ENCODE measurements at regions not wholly inside any gene's neighbourhood (a gene's known extent, or its start where the extent isn't known, plus 50 kb on each side); places are given as distances from the start of the nearest gene placed in this dataset.
"Not testable (repeated sequence)": the region's sequence is repeated elsewhere in the genome, so short reads cannot be mapped to it uniquely, and the experiment has no call there.

DNA sequence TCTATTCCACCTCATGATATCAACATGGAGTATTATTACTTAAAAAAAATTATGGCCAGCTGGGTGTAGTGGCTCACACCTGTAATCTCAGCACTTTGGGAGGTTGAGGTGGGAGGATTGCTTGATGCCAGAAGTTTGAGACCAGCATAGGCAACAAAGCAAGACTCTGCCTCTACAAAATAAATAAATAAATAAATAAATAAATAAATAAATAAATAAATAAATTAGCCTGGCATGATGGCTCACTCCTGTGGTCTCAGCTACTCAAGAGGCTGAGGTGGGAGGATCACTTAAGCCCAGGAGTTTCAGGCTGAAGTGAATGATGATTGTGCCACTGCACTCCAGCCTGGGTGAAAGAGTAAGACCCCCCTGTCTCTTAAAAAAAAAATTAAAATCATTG lies 350.8 kb downstream of the VRK1 start:
- not testable (repeated sequence) for H3K27ac ChIP-seq (ENCODE audit: low read length); H3K9me3 ChIP-seq (ENCODE audit: control insufficient read depth in 1 of 2, low read length in 2 of 2); H3K36me3 ChIP-seq (ENCODE audit: control insufficient read depth in 1 of 2, insufficient read depth in 2 of 2, low read length in 2 of 2); H3K27me3 ChIP-seq (ENCODE audit: low read depth, low read length); H3K4me1 ChIP-seq (ENCODE audit: control insufficient read depth in 1 of 2, insufficient read depth in 2 of 2, low read length in 2 of 2); H3K4me3 ChIP-seq (ENCODE audit: low read depth in 1 of 2, low read length in 2 of 2)

DNA sequence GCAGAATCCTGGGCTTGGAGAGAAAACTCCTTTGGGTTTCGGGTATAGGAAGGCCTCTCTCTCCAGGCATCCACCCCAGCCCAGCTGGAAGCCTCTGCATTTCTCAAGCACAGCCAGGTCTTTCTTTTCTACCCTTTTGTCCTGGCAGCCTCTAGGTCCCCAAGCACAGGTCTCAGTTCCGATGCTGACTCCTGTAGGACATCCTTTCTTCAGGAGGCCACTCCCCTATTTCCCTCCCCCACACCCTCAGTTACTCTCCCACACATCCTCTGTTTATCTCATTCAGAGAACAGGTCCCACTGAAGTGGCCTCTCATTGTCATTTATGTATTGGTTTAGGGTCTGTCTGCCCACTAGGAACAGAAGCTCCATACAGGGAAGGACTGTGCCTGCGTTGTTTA lies 352.6 kb downstream of the VRK1 start:
- Histone ChIP-seq H3K9me3 (ENCODE audit: control insufficient read depth in 1 of 2, low read length in 2 of 2) (no peaks in the 10 kb centered on the region), H3K27me3 (ENCODE audit: low read depth, low read length) (no peaks in the 10 kb centered on the region), H3K27ac (ENCODE audit: low read length) (no peak overlapping the region)

DNA sequence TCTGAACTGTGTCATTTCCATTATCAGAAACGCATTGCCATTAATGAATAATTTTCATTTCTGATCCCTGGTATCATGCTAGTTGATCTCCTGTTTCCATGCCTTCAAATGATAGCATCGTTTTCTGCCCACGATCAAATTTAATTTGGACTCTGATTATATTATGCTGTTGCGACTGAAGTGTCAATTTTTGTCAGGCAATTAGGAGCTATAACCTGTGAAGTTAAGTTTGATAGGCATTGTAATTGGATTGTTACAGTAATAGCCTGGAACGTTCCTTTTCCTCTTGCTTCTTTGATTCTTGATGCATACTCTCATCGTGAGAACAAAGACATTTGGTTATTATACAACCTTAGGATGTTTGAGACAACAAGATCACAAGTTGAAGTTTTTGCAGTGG lies 356.3 kb downstream of the VRK1 start:
- H3K9me3 ChIP-seq (ENCODE audit: control insufficient read depth in 1 of 2, low read length in 2 of 2) = peaks cover 0 to 2% of the 10 kb centered on the region in 2 donors
- H3K4me3 ChIP-seq (ENCODE audit: low read depth in 1 of 2, low read length in 2 of 2) = no peak overlapping the region

More for the DNA sequence above, 352.6 kb downstream of the VRK1 start:
- Histone ChIP-seq H3K4me3 (ENCODE audit: low read depth in 1 of 2, low read length in 2 of 2) (no peak overlapping the region), H3K36me3 (ENCODE audit: control insufficient read depth in 1 of 2, insufficient read depth in 2 of 2, low read length in 2 of 2) (no peaks in the 10 kb centered on the region), H3K4me1 (ENCODE audit: control insufficient read depth in 1 of 2, insufficient read depth in 2 of 2, low read length in 2 of 2) (no peaks in the 10 kb centered on the region)

DNA sequence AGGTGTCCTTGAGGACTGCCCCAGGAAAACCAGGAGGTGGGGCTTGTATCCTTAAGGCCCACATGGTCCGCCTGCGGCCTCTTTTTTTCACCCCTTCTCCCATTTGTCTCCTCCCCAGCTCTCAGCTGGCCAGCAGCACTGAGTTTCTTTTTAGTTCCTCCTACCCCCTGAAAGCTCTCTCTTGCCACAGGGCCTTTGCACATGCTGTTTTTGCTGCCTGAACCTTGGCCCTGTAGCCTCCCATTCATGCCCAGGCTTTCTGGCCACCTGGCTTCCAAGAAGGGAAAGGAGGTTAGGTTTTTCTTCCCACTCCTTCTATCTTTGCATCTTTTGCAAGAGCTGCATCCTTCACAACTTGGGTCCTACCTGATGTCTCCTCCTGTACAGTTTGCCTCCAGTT lies 358.1 kb downstream of the VRK1 start:
- no peak overlapping the region for H3K4me3 ChIP-seq (ENCODE audit: low read depth in 1 of 2, low read length in 2 of 2)
- H3K36me3 ChIP-seq (ENCODE audit: control insufficient read depth in 1 of 2, insufficient read depth in 2 of 2, low read length in 2 of 2) = no peaks in the 10 kb centered on the region
- H3K27ac ChIP-seq (ENCODE audit: low read length) = no peak overlapping the region
- no peaks in the 10 kb centered on the region for H3K27me3 ChIP-seq (ENCODE audit: low read depth, low read length)
- H3K4me1 ChIP-seq (ENCODE audit: control insufficient read depth in 1 of 2, insufficient read depth in 2 of 2, low read length in 2 of 2) = no peaks in the 10 kb centered on the region
- peaks cover 0 to 14% of the 10 kb centered on the region in 2 donors for H3K9me3 ChIP-seq (ENCODE audit: control insufficient read depth in 1 of 2, low read length in 2 of 2)

More for the DNA sequence above, 356.3 kb downstream of the VRK1 start:
- H3K27me3 ChIP-seq (ENCODE audit: low read depth, low read length) = no peaks in the 10 kb centered on the region
- no peaks in the 10 kb centered on the region for H3K36me3 ChIP-seq (ENCODE audit: control insufficient read depth in 1 of 2, insufficient read depth in 2 of 2, low read length in 2 of 2)
- H3K27ac ChIP-seq (ENCODE audit: low read length) = no peak overlapping the region
- H3K4me1 ChIP-seq (ENCODE audit: control insufficient read depth in 1 of 2, insufficient read depth in 2 of 2, low read length in 2 of 2) = no peaks in the 10 kb centered on the region

DNA sequence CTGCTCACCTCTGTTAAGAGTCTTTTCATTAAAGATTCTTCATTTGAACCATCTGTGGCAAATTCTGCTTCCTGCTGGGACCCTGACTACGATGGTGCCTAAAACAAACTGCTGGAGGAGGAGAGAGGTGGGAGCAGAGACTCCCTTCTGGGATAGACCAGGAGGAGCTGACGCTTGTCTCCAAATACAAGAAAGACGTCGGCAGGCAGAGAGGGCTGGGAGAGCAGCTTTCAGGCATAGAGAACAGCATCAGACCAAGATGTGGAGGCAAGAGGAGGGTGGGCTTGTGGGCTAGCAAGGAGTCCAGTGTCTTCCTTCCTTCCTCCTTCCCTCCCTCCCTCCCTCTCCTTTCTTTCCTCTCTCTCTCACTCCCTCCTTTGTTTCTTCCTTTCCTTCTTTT lies 358.6 kb downstream of the VRK1 start:
- no peaks in the 10 kb centered on the region for H3K4me1 ChIP-seq (ENCODE audit: control insufficient read depth in 1 of 2, insufficient read depth in 2 of 2, low read length in 2 of 2)
- no peaks in the 10 kb centered on the region for H3K36me3 ChIP-seq (ENCODE audit: control insufficient read depth in 1 of 2, insufficient read depth in 2 of 2, low read length in 2 of 2)
- H3K4me3 ChIP-seq (ENCODE audit: low read depth in 1 of 2, low read length in 2 of 2) = no peak overlapping the region
- no peak overlapping the region for H3K27ac ChIP-seq (ENCODE audit: low read length)
- peaks cover 0 to 16% of the 10 kb centered on the region in 2 donors for H3K9me3 ChIP-seq (ENCODE audit: control insufficient read depth in 1 of 2, low read length in 2 of 2)
- no peaks in the 10 kb centered on the region for H3K27me3 ChIP-seq (ENCODE audit: low read depth, low read length)

DNA sequence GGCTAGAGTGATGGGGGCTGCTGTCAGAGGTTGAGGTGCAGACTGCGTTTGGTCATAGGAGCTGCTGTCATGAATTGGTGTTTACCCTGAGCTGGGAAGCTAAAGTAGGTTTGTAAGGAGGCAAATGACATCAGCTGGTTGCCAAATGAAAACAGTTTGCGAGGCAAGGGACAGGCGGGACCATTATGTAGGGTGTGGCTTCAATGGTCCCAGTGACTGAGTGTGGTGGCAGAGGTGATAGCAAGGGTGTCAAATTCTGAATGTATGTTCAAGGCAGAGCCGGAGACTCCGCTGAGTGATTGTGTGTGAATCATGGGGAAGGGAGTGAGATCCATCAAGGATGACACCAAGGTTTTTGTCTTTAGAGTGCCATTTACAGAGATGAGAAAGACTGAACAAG lies 359.5 kb downstream of the VRK1 start:
- H3K4me3 ChIP-seq (ENCODE audit: low read depth in 1 of 2, low read length in 2 of 2) = no peak overlapping the region
- no peaks in the 10 kb centered on the region for H3K4me1 ChIP-seq (ENCODE audit: control insufficient read depth in 1 of 2, insufficient read depth in 2 of 2, low read length in 2 of 2)
- no peak overlapping the region for H3K27ac ChIP-seq (ENCODE audit: low read length)
- H3K36me3 ChIP-seq (ENCODE audit: control insufficient read depth in 1 of 2, insufficient read depth in 2 of 2, low read length in 2 of 2) = no peaks in the 10 kb centered on the region
- peaks cover 0 to 18% of the 10 kb centered on the region in 2 donors for H3K9me3 ChIP-seq (ENCODE audit: control insufficient read depth in 1 of 2, low read length in 2 of 2)
- H3K27me3 ChIP-seq (ENCODE audit: low read depth, low read length) = no peaks in the 10 kb centered on the region

DNA sequence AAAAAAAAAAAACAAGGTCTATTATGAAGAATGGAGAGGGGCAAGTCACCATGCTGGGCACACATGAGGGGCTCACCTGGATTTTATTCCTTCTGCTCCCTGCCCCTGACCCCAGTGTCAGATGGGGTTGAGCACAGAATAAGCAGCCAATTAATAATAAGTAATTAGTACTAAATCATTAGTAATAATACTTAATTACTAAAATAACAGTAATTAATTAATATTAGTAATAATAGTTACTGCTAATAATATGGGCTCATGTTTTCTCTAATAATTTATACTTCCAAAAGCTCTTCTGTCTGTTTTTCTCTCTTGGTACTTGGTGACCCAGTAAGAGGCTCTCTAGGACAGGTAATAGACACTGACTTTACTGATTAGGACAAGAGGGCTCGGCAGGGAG lies 360.9 kb downstream of the VRK1 start:
- Histone ChIP-seq H3K36me3 (ENCODE audit: control insufficient read depth in 1 of 2, insufficient read depth in 2 of 2, low read length in 2 of 2) (no peaks in the 10 kb centered on the region), H3K4me1 (ENCODE audit: control insufficient read depth in 1 of 2, insufficient read depth in 2 of 2, low read length in 2 of 2) (no peaks in the 10 kb centered on the region)

DNA sequence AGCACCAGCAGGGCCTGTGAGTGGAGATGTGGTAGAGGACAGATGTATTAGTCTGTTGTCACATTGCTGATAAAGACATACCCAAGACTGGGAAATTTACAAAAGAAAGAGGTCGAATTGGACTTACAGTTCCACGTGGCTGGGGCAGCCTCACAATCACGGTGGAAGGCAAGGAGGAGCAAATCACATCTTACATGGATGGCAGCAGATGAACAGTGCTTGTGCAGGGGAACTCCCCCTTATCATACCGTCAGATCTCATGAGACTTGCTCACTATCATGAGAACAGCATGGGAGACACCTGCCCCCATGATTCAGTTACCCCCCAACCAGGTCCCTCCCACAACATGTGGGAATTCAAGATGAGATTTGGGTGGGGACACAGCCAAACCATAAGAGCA lies 361.9 kb downstream of the VRK1 start:
- Histone ChIP-seq H3K4me3 (ENCODE audit: low read depth in 1 of 2, low read length in 2 of 2) (no peak overlapping the region), H3K36me3 (ENCODE audit: control insufficient read depth in 1 of 2, insufficient read depth in 2 of 2, low read length in 2 of 2) (no peaks in the 10 kb centered on the region), H3K27ac (ENCODE audit: low read length) (no peak overlapping the region), H3K9me3 (ENCODE audit: control insufficient read depth in 1 of 2, low read length in 2 of 2) (peaks cover 0 to 21% of the 10 kb centered on the region in 2 donors), H3K27me3 (ENCODE audit: low read depth, low read length) (no peaks in the 10 kb centered on the region), H3K4me1 (ENCODE audit: control insufficient read depth in 1 of 2, insufficient read depth in 2 of 2, low read length in 2 of 2) (no peaks in the 10 kb centered on the region)

More for the DNA sequence above, 360.9 kb downstream of the VRK1 start:
- no peak overlapping the region for H3K4me3 ChIP-seq (ENCODE audit: low read depth in 1 of 2, low read length in 2 of 2)
- H3K9me3 ChIP-seq (ENCODE audit: control insufficient read depth in 1 of 2, low read length in 2 of 2) = peaks cover 0 to 21% of the 10 kb centered on the region in 2 donors
- no peak overlapping the region for H3K27ac ChIP-seq (ENCODE audit: low read length)
- H3K27me3 ChIP-seq (ENCODE audit: low read depth, low read length) = no peaks in the 10 kb centered on the region

DNA sequence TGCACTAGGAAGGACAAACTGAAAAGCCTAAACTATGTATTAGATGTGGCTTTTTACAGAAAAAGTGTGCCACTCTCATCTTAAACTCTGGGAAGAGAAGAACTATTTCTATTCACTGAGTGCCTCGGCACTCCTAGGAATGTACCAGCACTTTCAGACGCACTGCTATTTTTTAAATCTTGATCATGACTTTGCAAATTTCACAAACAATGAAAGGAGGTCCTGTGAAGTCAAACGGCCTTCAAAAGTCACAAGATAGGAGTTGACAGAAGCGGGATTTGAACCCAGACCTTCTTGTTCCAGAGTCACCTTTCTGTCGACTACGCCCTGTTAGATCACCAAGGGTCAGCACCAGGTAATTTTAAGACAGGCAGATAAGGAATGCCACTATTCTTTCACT lies 365.4 kb downstream of the VRK1 start:
- Histone ChIP-seq H3K27me3 (ENCODE audit: low read depth, low read length) (no peaks in the 10 kb centered on the region), H3K4me3 (ENCODE audit: low read depth in 1 of 2, low read length in 2 of 2) (no peak overlapping the region), H3K4me1 (ENCODE audit: control insufficient read depth in 1 of 2, insufficient read depth in 2 of 2, low read length in 2 of 2) (no peaks in the 10 kb centered on the region), H3K36me3 (ENCODE audit: control insufficient read depth in 1 of 2, insufficient read depth in 2 of 2, low read length in 2 of 2) (no peaks in the 10 kb centered on the region), H3K27ac (ENCODE audit: low read length) (no peak overlapping the region), H3K9me3 (ENCODE audit: control insufficient read depth in 1 of 2, low read length in 2 of 2) (peaks cover 0 to 19% of the 10 kb centered on the region in 2 donors)

DNA sequence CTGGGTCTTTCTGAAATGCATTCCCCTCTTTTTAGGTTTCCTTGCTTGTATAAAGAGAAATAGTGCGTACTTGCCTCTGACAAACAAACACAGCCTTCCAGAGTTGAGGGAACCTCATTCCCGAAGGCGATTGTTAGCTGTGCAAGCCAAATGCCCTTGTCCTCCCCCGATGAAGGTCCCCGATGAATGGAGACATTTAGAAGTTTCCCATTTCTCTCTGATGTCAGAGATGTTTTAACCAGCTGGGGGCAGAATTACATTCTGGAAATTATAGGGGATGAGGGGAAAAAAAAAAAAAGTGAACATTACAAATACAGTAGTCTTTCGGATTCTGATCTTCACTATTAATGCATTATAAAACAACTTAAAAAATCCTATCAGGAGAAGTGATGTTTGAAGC lies 366.8 kb downstream of the VRK1 start:
- peaks cover 0 to 16% of the 10 kb centered on the region in 2 donors for H3K9me3 ChIP-seq (ENCODE audit: control insufficient read depth in 1 of 2, low read length in 2 of 2)
- H3K4me3 ChIP-seq (ENCODE audit: low read depth in 1 of 2, low read length in 2 of 2) = no peak overlapping the region
- no peak overlapping the region for H3K27ac ChIP-seq (ENCODE audit: low read length)

DNA sequence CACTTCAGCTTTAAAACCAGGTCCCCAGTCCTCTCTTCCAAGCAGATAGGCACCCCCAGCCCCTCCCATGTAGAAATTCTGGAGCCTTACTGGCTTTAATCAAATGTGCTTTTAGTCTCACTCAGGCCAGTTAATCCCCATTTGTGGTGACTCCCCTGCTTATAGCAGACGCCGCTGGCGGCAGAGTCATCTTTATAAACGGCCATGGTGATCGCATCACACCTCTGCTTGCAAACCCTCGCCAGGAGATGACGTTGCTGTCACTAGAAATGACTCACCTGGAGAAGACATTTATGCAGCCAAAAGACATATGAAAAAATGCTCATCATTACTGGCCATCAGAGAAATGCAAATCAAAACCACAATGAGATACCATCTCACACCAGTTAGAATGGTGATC lies 369.3 kb downstream of the VRK1 start:
- peaks cover 0 to 4% of the 10 kb centered on the region in 2 donors for H3K9me3 ChIP-seq (ENCODE audit: control insufficient read depth in 1 of 2, low read length in 2 of 2)
- no peaks in the 10 kb centered on the region for H3K4me1 ChIP-seq (ENCODE audit: control insufficient read depth in 1 of 2, insufficient read depth in 2 of 2, low read length in 2 of 2)
- no peak overlapping the region for H3K4me3 ChIP-seq (ENCODE audit: low read depth in 1 of 2, low read length in 2 of 2)
- H3K27ac ChIP-seq (ENCODE audit: low read length) = no peak overlapping the region
- H3K36me3 ChIP-seq (ENCODE audit: control insufficient read depth in 1 of 2, insufficient read depth in 2 of 2, low read length in 2 of 2) = no peaks in the 10 kb centered on the region
- H3K27me3 ChIP-seq (ENCODE audit: low read depth, low read length) = no peaks in the 10 kb centered on the region

More for the DNA sequence above, 366.8 kb downstream of the VRK1 start:
- Histone ChIP-seq H3K4me1 (ENCODE audit: control insufficient read depth in 1 of 2, insufficient read depth in 2 of 2, low read length in 2 of 2) (no peaks in the 10 kb centered on the region), H3K36me3 (ENCODE audit: control insufficient read depth in 1 of 2, insufficient read depth in 2 of 2, low read length in 2 of 2) (no peaks in the 10 kb centered on the region), H3K27me3 (ENCODE audit: low read depth, low read length) (no peaks in the 10 kb centered on the region)

DNA sequence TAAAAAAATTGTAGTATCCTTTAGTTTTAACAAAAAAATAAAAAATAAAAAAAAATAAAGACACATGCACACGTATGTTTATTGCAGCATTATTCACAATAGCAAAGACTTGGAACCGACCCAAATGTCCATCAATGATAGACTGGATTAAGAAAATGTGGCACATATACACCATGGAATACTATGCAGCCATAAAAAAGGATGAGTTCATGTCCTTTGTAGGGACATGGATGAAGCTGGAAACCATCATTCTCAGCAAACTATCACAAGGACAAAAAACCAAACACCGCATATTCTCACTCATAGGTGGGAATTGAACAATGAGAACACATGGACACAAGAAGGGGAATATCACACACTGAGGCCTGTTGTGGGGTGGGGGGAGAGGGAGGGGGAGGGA lies 370.4 kb downstream of the VRK1 start:
- not testable (repeated sequence) for H3K36me3 ChIP-seq (ENCODE audit: control insufficient read depth in 1 of 2, insufficient read depth in 2 of 2, low read length in 2 of 2); H3K27me3 ChIP-seq (ENCODE audit: low read depth, low read length); H3K4me3 ChIP-seq (ENCODE audit: low read depth in 1 of 2, low read length in 2 of 2); H3K9me3 ChIP-seq (ENCODE audit: control insufficient read depth in 1 of 2, low read length in 2 of 2); H3K27ac ChIP-seq (ENCODE audit: low read length); H3K4me1 ChIP-seq (ENCODE audit: control insufficient read depth in 1 of 2, insufficient read depth in 2 of 2, low read length in 2 of 2)

Measured in muscle layer of duodenum (tissue), 2 donors.